Pancreas (tissue), 10 donors: ENCODE measurements at regions not wholly inside any gene's neighbourhood (a gene's known extent, or its start where the extent isn't known, plus 50 kb on each side); places are given as distances from the start of the nearest gene placed in this dataset.

Experiments
- ATAC-seq, 4 donors: fragments of 200-7000 bp; cut with Tn5 transposase; one replicate each; pipeline versions ENCODE4 v1.8.0 to v1.9.1; 2020; ENCODE audit warnings: mild to moderate bottlenecking in 4 of 4, moderate library complexity in 4 of 4
- DNase-seq, 6 donors: peaks; one replicate each; pipeline ENCODE4 v3.0.0-alpha.2; 2020
- FAIRE-seq: peaks from 2 replicates; lab custom pipeline; 2012; peaks lifted over from hg19 to GRCh38; lab: Jason Lieb, UNC
- H3K27ac ChIP-seq, 4 donors: fragments of 200-600 bp; sonication (generic); 1 replicate in 3 of 4; 2 replicates in 1 of 4; pipeline versions ENCODE4 v1.5.0 to v1.8.0; 2020
- H3K27me3 ChIP-seq, 4 donors: fragments of 200-600 bp; one replicate each; pipeline ENCODE4 v1.8.0; 2021
- H3K36me3 ChIP-seq, 3 donors: fragments of 200-600 bp; sonication (generic) in 1 of 3; one replicate each; pipeline versions ENCODE4 v1.5.0 to v1.8.0; 2020 to 2021
- H3K4me1 ChIP-seq, 3 donors: fragments of 200-600 bp; one replicate each; pipeline ENCODE4 v1.8.0; 2021
- H3K4me3 ChIP-seq, 4 donors: fragments of 200-600 bp; sonication (generic) in 2 of 4; one replicate each; pipeline versions ENCODE4 v1.5.0 to v1.8.0; 2020 to 2021
- H3K9me3 ChIP-seq, 4 donors: fragments of 200-600 bp; one replicate each; pipeline ENCODE4 v1.8.0; 2021
- WGBS, 2 donors: extraction: QIAGEN DNeasy Blood & Tissue Kit; methylation state at CpG; one replicate each; pipeline ENCODE4 v1.1.7; 2013; 5-methylcytosine and 5-hydroxymethylcytosine counted together
- intact Hi-C, 3 donors: fragments of 100-400 bp; cut with DNase I; formaldehyde crosslinking; loops; one replicate each; pipeline versions ENCODE4 v1.11.1 to v1.14.2; 2022
- TF ChIP-seq, protein P1 (sequence below), 4 donors: fragments of 200-600 bp; sonication (generic) in 3 of 4; IDR thresholded peaks; one replicate each; pipeline versions ENCODE4 v1.5.0 to v1.8.0; 2021; ENCODE audit warnings: antibody characterized with exemption in 4 of 4
- donor health status: healthy with polysubstance abuse.
- donor health status: DM: no; HTN: no; CAD: no; lungs with moderate emphysema.
- donor health status: DM: no; HTN: no; CAD: no.
- donor health status: control.
- donor health status: control.
- donor health status: Bipolar disorder and iron deficiency.
- donor health status: DM: yes; HTN: yes; CAD: no.
- donor health status: DM: no; HTN: no; CAD: no.
- donor health status: DM: no; HTN: no; CAD: no.
- donor health status: DM: yes; HTN: yes; CAD: no.

DNA sequence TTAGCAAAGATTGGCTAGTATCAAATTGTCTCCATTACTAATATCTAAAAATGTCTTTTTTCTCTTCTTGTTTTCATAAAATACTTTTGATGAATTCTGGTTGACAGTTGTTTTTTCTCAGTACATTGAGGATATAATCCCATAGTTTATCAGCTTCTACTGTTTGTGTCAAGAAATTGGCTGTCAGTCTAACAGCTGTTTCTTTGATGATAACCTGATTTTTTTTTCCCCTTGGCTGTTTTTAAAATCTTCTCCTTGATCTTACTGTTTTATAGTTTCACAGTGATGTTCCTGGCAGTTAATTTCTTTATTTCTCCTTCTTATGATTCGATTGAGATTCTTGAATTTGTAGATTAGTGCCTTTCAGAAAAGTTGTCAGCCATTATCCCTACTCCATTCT, 315.3 kb upstream of the PMFBP1 start:
- no peaks in the 10 kb centered on the region for H3K4me1 ChIP-seq
- no peak for DNase-seq
- FAIRE-seq: no peak
- no peaks in the 10 kb centered on the region for H3K36me3 ChIP-seq
- no peak for ATAC-seq
- H3K4me3 ChIP-seq: no peak overlapping the region
- no peaks in the 10 kb centered on the region for H3K27me3 ChIP-seq
- WGBS, 2 donors: 93% methylated on average over 1 of the region's 1 CpG
- intact Hi-C loops: no loop called here
- TF ChIP-seq, protein P1, sequence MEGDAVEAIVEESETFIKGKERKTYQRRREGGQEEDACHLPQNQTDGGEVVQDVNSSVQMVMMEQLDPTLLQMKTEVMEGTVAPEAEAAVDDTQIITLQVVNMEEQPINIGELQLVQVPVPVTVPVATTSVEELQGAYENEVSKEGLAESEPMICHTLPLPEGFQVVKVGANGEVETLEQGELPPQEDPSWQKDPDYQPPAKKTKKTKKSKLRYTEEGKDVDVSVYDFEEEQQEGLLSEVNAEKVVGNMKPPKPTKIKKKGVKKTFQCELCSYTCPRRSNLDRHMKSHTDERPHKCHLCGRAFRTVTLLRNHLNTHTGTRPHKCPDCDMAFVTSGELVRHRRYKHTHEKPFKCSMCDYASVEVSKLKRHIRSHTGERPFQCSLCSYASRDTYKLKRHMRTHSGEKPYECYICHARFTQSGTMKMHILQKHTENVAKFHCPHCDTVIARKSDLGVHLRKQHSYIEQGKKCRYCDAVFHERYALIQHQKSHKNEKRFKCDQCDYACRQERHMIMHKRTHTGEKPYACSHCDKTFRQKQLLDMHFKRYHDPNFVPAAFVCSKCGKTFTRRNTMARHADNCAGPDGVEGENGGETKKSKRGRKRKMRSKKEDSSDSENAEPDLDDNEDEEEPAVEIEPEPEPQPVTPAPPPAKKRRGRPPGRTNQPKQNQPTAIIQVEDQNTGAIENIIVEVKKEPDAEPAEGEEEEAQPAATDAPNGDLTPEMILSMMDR (IDR thresholded peaks at IDR 0.05): no peak
- H3K27ac ChIP-seq: no peak overlapping the region
- no peaks in the 10 kb centered on the region for H3K9me3 ChIP-seq

DNA sequence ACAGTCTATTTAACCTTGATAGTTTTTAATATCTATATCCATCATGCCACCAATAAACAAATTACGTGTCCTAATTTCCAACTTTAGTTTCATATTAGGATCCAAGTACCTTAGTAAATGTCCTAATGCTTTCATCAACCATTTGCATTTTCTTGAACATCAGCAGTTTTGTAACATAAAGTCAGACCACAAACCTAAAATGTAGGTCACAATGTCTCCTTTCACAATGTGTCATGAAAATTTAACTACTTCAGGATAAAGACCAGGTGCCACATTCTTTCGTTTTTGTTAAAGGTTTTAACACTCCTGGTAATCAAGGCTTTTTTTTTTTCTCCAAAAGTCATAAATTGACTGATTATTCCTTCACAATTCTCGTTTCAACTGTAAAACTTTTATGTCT, 310.7 kb upstream of the PMFBP1 start:
- TF ChIP-seq, protein P1 (IDR thresholded peaks at IDR 0.05): no peak
- ATAC-seq: no peak
- FAIRE-seq: no peak
- no peaks in the 10 kb centered on the region for H3K9me3 ChIP-seq
- H3K27ac ChIP-seq: no peak overlapping the region
- no peaks in the 10 kb centered on the region for H3K36me3 ChIP-seq
- no peak overlapping the region for H3K4me3 ChIP-seq
- WGBS, 2 donors: 59% methylated on average over 3 of the region's 3 CpGs
- intact Hi-C loops: no loop called here
- DNase-seq: no peak
- H3K27me3 ChIP-seq: no peaks in the 10 kb centered on the region
- H3K4me1 ChIP-seq: no peaks in the 10 kb centered on the region

DNA sequence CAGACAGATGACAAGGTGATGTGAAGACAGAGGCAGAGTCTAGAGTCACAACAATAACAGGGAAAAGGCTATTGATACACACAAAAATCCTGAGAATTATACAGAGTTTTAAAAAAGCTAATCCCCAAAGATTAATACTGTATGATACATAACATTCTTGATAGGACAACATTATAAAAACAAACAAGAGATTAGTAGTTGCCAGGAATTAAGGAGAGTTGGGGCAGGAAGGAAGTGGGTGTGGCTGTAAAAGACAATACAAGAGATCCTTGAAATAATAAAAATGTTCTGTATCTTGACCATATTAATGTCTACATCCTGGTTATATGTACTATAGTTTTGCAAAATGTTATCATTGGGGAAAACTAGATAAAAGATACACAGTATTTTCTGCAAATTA, 309.5 kb upstream of the PMFBP1 start:
- H3K9me3 ChIP-seq: no peaks in the 10 kb centered on the region
- intact Hi-C loops: no loop called here
- H3K4me1 ChIP-seq: no peaks in the 10 kb centered on the region
- H3K27ac ChIP-seq: no peak overlapping the region
- DNase-seq (no peak), FAIRE-seq (no peak), ATAC-seq (no peak)
- H3K4me3 ChIP-seq: no peak overlapping the region
- TF ChIP-seq, protein P1 (IDR thresholded peaks at IDR 0.05): no peak
- no peaks in the 10 kb centered on the region for H3K27me3 ChIP-seq
- H3K36me3 ChIP-seq: no peaks in the 10 kb centered on the region

DNA sequence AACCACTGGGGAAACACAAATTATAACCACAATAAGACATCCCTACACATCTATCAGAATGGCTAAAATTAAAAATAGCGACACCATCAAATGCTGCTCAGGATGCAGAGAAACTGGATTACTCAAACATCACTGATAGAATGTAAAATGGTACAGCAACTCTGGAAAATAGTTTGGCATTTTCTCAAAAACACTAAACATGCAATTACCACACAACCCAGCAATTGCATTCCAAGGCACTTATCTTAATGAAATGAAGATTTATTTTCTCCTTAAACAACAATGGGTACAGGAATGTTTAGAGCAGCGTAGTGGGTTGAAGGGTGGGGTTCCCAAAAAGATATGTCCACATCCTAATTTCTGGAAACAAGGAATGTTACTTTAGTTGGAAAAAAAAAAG, 309.0 kb upstream of the PMFBP1 start:
- intact Hi-C loops: no loop called here
- FAIRE-seq (no peak), ATAC-seq (no peak), DNase-seq (no peak)
- no peaks in the 10 kb centered on the region for H3K36me3 ChIP-seq
- TF ChIP-seq, protein P1 (IDR thresholded peaks at IDR 0.05): no peak
- no peaks in the 10 kb centered on the region for H3K4me1 ChIP-seq
- H3K9me3 ChIP-seq: no peaks in the 10 kb centered on the region
- H3K4me3 ChIP-seq: no peak overlapping the region
- no peak overlapping the region for H3K27ac ChIP-seq
- 82 to 91% methylated on average over 2 of the region's 2 CpGs for WGBS, 2 donors
- no peaks in the 10 kb centered on the region for H3K27me3 ChIP-seq

DNA sequence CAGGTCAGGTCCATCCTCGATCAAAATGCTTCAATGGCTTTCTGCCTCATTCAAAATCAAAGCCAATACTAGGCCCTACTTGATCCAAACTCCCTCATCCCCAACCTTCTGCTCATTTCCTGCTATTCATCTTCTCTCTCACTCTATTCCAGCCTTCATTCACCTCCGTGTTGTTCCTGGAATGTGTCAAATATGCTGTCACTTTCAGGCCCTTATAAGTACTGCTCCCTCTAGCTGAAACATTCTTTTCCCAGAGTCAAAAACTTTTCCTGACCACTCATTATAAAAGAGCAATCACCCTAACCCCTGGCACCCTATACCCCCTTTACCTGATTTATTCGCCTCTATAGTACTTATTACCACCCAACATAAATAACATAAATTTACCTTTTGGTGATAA, 303.7 kb upstream of the PMFBP1 start:
- FAIRE-seq: no peak
- DNase-seq: no peak
- intact Hi-C loops: no loop called here
- no peak overlapping the region for H3K27ac ChIP-seq
- TF ChIP-seq, protein P1 (IDR thresholded peaks at IDR 0.05): no peak
- no peak overlapping the region for H3K4me3 ChIP-seq
- 75 to 82% methylated on average over 3 of the region's 3 CpGs for WGBS, 2 donors
- ATAC-seq: no peak
- no peaks in the 10 kb centered on the region for H3K36me3 ChIP-seq
- H3K27me3 ChIP-seq: no peaks in the 10 kb centered on the region
- H3K9me3 ChIP-seq: no peaks in the 10 kb centered on the region
- H3K4me1 ChIP-seq: no peaks in the 10 kb centered on the region
